ENCODE measurements at regions not wholly inside any gene's neighbourhood (a gene's known extent, or its start where the extent isn't known, plus 50 kb on each side); places are given as distances from the start of the nearest gene placed in this dataset.

DNA sequence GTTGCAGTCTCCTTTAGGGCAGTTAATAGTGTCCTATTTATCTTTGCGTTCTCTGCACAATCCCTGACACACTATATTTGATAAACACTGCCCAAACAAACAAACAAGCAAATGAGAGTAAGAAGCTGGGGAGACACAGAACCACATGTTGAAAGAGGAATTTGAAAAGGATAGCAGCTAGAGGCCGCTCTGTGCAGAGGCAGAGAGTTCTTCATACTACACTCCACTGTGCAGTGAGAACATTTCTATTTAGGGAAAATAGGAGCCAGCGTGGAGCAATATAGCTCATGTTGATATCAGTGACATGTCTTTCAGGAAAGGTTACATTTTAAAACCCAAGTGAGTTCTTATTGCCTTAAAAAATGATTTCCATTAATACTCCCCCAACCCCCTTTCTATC is 140.3 kb upstream of the SEL1L start:
- TF ChIP-seq POLR2A (IDR thresholded peaks at IDR 0.05; ENCODE audit: low read length), result no peak
- TF ChIP-seq GATA1 (IDR thresholded peaks at IDR 0.05; ENCODE audit: low read depth, low read length), result no peak

All from erythroblast (primary cell).